ENCODE measurements at regions not wholly inside any gene's neighbourhood (a gene's known extent, or its start where the extent isn't known, plus 50 kb on each side); places are given as distances from the start of the nearest gene placed in this dataset.

DNA sequence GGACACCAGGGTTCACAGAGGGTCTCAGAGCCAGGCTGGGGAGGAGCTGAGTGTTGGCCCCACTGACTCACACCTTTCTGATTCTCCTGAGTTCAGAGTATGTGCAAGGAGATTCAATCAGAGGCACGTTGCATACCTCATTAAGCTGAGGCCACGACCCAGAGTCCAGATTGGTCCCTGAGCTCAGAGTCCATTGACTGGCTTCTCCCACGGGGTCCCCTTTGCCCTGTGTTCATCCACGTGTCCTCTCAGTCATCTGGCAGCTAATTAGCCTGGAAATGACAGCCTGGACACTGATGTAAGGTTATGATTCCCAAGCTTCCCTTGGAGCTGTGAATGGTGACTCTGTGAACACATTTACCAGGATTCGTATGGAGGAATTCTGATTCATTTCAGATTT is 267.2 kb downstream of the SH3BP4 start:
- H3K27ac ChIP-seq (ENCODE audit: low read length): no peak overlapping the region
- H3K9me2 ChIP-seq (replicated peaks; ENCODE audit: insufficient read depth, low read length): no peaks in the 10 kb centered on the region
- H3K27me3 ChIP-seq (replicated peaks; ENCODE audit: insufficient read depth, low read length): no peaks in the 10 kb centered on the region; the same call in 1 of the 2 replicates
- DNase-seq: no peak
- no peak overlapping the region for H3K4me3 ChIP-seq (ENCODE audit: low read length)
- no peaks in the 10 kb centered on the region for H3K4me1 ChIP-seq (ENCODE audit: low read length)
- no peaks in the 10 kb centered on the region for H3K79me2 ChIP-seq (ENCODE audit: low read length)
- no peak for TF ChIP-seq EZH2phosphoT487 (IDR thresholded peaks at IDR 0.05; ENCODE audit: low read length)
- TF ChIP-seq EZH2 (optimal IDR thresholded peaks at IDR 0.05; ENCODE audit: low read depth, low read length): no peak
- TF ChIP-seq, protein P1, sequence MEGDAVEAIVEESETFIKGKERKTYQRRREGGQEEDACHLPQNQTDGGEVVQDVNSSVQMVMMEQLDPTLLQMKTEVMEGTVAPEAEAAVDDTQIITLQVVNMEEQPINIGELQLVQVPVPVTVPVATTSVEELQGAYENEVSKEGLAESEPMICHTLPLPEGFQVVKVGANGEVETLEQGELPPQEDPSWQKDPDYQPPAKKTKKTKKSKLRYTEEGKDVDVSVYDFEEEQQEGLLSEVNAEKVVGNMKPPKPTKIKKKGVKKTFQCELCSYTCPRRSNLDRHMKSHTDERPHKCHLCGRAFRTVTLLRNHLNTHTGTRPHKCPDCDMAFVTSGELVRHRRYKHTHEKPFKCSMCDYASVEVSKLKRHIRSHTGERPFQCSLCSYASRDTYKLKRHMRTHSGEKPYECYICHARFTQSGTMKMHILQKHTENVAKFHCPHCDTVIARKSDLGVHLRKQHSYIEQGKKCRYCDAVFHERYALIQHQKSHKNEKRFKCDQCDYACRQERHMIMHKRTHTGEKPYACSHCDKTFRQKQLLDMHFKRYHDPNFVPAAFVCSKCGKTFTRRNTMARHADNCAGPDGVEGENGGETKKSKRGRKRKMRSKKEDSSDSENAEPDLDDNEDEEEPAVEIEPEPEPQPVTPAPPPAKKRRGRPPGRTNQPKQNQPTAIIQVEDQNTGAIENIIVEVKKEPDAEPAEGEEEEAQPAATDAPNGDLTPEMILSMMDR (IDR thresholded peaks at IDR 0.05; ENCODE audit: low read length): no peak
- no peaks in the 10 kb centered on the region for H3K9me3 ChIP-seq (replicated peaks; ENCODE audit: insufficient read depth, low read length)
- H3K36me3 ChIP-seq (replicated peaks; ENCODE audit: insufficient read depth, low read length): no peaks in the 10 kb centered on the region
- no peak overlapping the region for H3K4me2 ChIP-seq (ENCODE audit: low read depth, low read length)
- H2AFZ ChIP-seq (ENCODE audit: low read length): no peak overlapping the region
- no peaks in the 10 kb centered on the region for H4K20me1 ChIP-seq (ENCODE audit: insufficient read depth, low read length)
- no peak overlapping the region for H3K9ac ChIP-seq (ENCODE audit: low read length)
- no peaks in the 10 kb centered on the region for H3F3A ChIP-seq (ENCODE audit: insufficient read depth, low read length)

DNA sequence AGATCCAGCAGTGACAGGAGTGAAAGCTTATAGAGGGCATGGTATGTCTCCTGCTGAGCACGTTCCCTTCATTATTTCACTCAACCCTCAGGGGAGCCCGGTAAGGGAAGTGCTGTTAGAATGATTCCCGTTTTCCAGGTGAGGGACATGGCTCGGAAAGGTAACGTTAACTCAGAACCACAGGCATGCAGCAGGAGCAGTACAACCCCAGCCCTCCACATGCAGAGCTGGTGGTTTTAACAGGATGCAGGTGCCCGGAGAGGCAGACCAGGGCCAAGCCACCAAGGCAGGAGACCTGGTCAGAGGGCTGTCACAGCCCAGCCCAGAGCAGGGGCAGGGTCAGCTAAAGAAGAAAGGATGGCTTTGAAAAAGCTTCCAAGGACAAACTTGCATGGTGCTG is 268.5 kb downstream of the SH3BP4 start:
- Histone ChIP-seq H4K20me1 (ENCODE audit: insufficient read depth, low read length) (no peaks in the 10 kb centered on the region), H3F3A (ENCODE audit: insufficient read depth, low read length) (no peaks in the 10 kb centered on the region), H3K9me3 (replicated peaks; ENCODE audit: insufficient read depth, low read length) (no peaks in the 10 kb centered on the region), H3K36me3 (replicated peaks; ENCODE audit: insufficient read depth, low read length) (no peaks in the 10 kb centered on the region), H3K4me2 (ENCODE audit: low read depth, low read length) (no peak overlapping the region), H3K9me2 (replicated peaks; ENCODE audit: insufficient read depth, low read length) (no peaks in the 10 kb centered on the region), H3K9ac (ENCODE audit: low read length) (no peak overlapping the region), H2AFZ (ENCODE audit: low read length) (no peak overlapping the region), H3K27ac (ENCODE audit: low read length) (no peak overlapping the region), H3K4me3 (ENCODE audit: low read length) (no peak overlapping the region), H3K4me1 (ENCODE audit: low read length) (no peaks in the 10 kb centered on the region), H3K27me3 (replicated peaks; ENCODE audit: insufficient read depth, low read length) (no peaks in the 10 kb centered on the region; the same call in 1 of the 2 replicates), H3K79me2 (ENCODE audit: low read length) (no peaks in the 10 kb centered on the region)
- DNase-seq: no peak
- TF ChIP-seq EZH2 (optimal IDR thresholded peaks at IDR 0.05; ENCODE audit: low read depth, low read length): no peak
- TF ChIP-seq EZH2phosphoT487 (IDR thresholded peaks at IDR 0.05; ENCODE audit: low read length): no peak
- TF ChIP-seq, protein P1 (IDR thresholded peaks at IDR 0.05; ENCODE audit: low read length): no peak

DNA sequence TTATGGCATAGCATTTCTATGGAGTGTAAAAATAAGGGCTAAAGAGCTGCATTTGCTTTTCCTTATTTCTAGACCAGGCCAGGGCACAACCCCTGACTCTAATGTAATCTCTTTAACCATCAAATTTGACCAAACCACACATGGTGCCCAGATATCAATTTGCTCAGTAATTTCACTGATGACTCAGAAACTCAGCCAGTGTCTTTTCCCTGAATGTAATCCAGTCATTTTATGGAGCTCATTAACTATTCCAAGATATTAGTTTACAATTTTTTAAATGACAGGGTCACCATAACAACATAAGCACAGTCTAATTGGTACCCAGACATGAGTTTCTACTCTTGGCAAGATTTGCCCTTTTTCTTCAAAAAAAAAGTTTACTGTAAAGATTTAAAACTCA is 270.8 kb upstream of the AGAP1 start:
- no peaks in the 10 kb centered on the region for H3K9me3 ChIP-seq (replicated peaks; ENCODE audit: insufficient read depth, low read length)
- no peaks in the 10 kb centered on the region; the same call in 1 of the 2 replicates for H3K27me3 ChIP-seq (replicated peaks; ENCODE audit: insufficient read depth, low read length)
- no peak overlapping the region for H2AFZ ChIP-seq (ENCODE audit: low read length)
- H3K9me2 ChIP-seq (replicated peaks; ENCODE audit: insufficient read depth, low read length): no peaks in the 10 kb centered on the region
- H3K27ac ChIP-seq (ENCODE audit: low read length): no peak overlapping the region
- H3K9ac ChIP-seq (ENCODE audit: low read length): no peak overlapping the region
- H4K20me1 ChIP-seq (ENCODE audit: insufficient read depth, low read length): no peaks in the 10 kb centered on the region
- TF ChIP-seq EZH2phosphoT487 (IDR thresholded peaks at IDR 0.05; ENCODE audit: low read length) (no peak), EZH2 (optimal IDR thresholded peaks at IDR 0.05; ENCODE audit: low read depth, low read length) (no peak)
- TF ChIP-seq, protein P1 (IDR thresholded peaks at IDR 0.05; ENCODE audit: low read length): no peak
- no peaks in the 10 kb centered on the region for H3K4me1 ChIP-seq (ENCODE audit: low read length)
- no peaks in the 10 kb centered on the region for H3K36me3 ChIP-seq (replicated peaks; ENCODE audit: insufficient read depth, low read length)
- H3K4me3 ChIP-seq (ENCODE audit: low read length): no peak overlapping the region
- H3F3A ChIP-seq (ENCODE audit: insufficient read depth, low read length): no peaks in the 10 kb centered on the region
- DNase-seq: no peak
- H3K4me2 ChIP-seq (ENCODE audit: low read depth, low read length): no peak overlapping the region
- H3K79me2 ChIP-seq (ENCODE audit: low read length): no peaks in the 10 kb centered on the region

Measured in MM.1S (cell line).